Karpas-422 (cell line): ENCODE measurements at regions not wholly inside any gene's neighbourhood (a gene's known extent, or its start where the extent isn't known, plus 50 kb on each side); places are given as distances from the start of the nearest gene placed in this dataset.

Source experiments
- DNase-seq: peaks from one replicate; pipeline ENCODE4 v3.0.0-alpha.2; 2015
- H2AFZ ChIP-seq: fragments of 200-600 bp; sonication (generic); 2 replicates; pipeline ENCODE4 v1.6.1; 2014; ENCODE audit warnings: antibody characterized with exemption, low read length, mixed read lengths
- H3K27ac ChIP-seq: fragments of 200-600 bp; sonication (generic); 2 replicates; pipeline ENCODE4 v1.5.1; 2014; ENCODE audit warnings: mild to moderate bottlenecking, low read length, moderate library complexity
- H3K27me3 ChIP-seq: fragments of 200-600 bp; sonication (generic); 2 replicates; pipeline ENCODE4 v1.6.1; 2014; ENCODE audit warnings: low read length, mixed read lengths
- H3K36me3 ChIP-seq: fragments of 200-600 bp; sonication (generic); 2 replicates; pipeline ENCODE4 v1.6.1; 2014; ENCODE audit warnings: low read length, mixed read lengths; ENCODE audit not compliant: insufficient read depth
- H3K4me1 ChIP-seq: fragments of 200-600 bp; sonication (generic); 2 replicates; pipeline ENCODE4 v1.6.1; 2014; ENCODE audit warnings: mild to moderate bottlenecking, low read length, mixed read lengths
- H3K4me2 ChIP-seq: fragments of 200-600 bp; sonication (generic); 2 replicates; pipeline ENCODE4 v1.6.1; 2014; ENCODE audit warnings: low read length, low read depth, mild to moderate bottlenecking; ENCODE audit not compliant: poor library complexity, severe bottlenecking
- H3K4me3 ChIP-seq: fragments of 200-600 bp; sonication (generic); 2 replicates; pipeline ENCODE4 v1.5.1; 2014; ENCODE audit warnings: mild to moderate bottlenecking, antibody characterized with exemption, low read length, mixed read lengths
- H3K79me2 ChIP-seq: fragments of 200-600 bp; sonication (generic); 2 replicates; pipeline ENCODE4 v1.6.1; 2014; ENCODE audit warnings: mild to moderate bottlenecking, low read length, mixed read lengths
- H3K9ac ChIP-seq: fragments of 200-600 bp; sonication (generic); 2 replicates; pipeline ENCODE4 v1.6.0; 2014; ENCODE audit warnings: low read length
- H3K9me2 ChIP-seq: fragments of 200-600 bp; sonication (generic), shearing (Covaris generic); replicated peaks from 2 replicates; pipeline ENCODE4 v1.6.0; 2014; ENCODE audit warnings: mild to moderate bottlenecking, low read length, moderate library complexity; ENCODE audit not compliant: insufficient read depth
- H3K9me3 ChIP-seq: fragments of 300-700, 200-600 bp; sonication (generic); 2 replicates; pipeline ENCODE4 v1.6.1; 2014; ENCODE audit warnings: low read length, mixed read lengths
- H4K20me1 ChIP-seq: fragments of 200-600 bp; sonication (generic); 2 replicates; pipeline ENCODE4 v1.6.1; 2014; ENCODE audit warnings: mild to moderate bottlenecking, antibody characterized with exemption, low read length, low read depth; ENCODE audit not compliant: insufficient read depth

DNA sequence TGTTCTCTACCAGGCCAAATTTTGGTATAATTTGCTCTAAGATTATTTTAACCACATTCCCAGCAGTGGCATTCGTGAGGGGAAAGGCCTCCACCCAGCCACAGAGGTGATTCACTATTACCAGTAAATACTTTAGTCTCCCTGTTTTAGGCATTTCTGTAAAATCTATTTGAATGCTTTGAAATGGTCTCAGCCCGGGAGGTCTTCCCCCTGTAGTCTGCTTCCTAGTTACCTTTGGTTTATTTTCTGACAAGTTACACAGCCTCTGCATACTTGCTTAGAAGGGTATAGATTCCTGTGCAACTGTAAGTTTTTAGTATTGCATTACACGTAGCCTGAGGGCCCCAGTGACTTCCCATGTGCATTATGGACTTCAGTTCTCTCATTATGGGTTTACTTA, 248.7 kb downstream of the C6orf118 start:
- H3K9ac ChIP-seq: no peak overlapping the region
- H3K9me2 ChIP-seq: no peaks in the 10 kb centered on the region
- H3K27me3 ChIP-seq: no peaks in the 10 kb centered on the region
- DNase-seq: no peak
- no peaks in the 10 kb centered on the region for H4K20me1 ChIP-seq
- H3K4me2 ChIP-seq: no peak overlapping the region
- 0 out of 2 replicates have a peak, but pooled peaks cover 5% of the 10 kb centered on the region for H3K9me3 ChIP-seq
- no peaks in the 10 kb centered on the region for H3K36me3 ChIP-seq
- no peak overlapping the region for H3K27ac ChIP-seq
- no peak overlapping the region for H2AFZ ChIP-seq
- no peaks in the 10 kb centered on the region for H3K79me2 ChIP-seq
- no peak overlapping the region for H3K4me3 ChIP-seq
- H3K4me1 ChIP-seq: no peaks in the 10 kb centered on the region

DNA sequence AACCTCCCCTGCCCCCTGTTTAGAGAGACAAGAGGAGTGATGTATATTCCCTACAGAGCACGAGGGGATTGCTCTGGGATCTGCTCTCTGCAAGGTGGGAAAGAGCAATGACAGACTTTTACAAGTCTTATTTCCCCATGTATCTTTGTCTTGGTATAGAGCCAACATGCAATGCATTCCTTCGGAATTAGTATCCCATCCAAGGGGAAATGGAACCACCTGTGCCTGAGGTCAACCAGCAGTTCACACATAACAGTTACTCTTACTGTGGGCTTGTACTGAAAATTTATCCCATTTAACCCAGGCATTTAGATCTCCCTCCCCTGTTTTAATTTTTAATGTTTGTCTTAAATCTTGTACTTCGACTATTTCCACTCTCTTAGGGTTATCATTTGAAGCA, 250.4 kb downstream of the C6orf118 start:
- Histone ChIP-seq H3K4me1 (no peaks in the 10 kb centered on the region), H3K27me3 (no peaks in the 10 kb centered on the region), H3K4me2 (no peak overlapping the region), H3K9ac (no peak overlapping the region), H3K36me3 (no peaks in the 10 kb centered on the region), H3K27ac (no peak overlapping the region), H3K4me3 (no peak overlapping the region), H3K9me2 (no peaks in the 10 kb centered on the region), H3K9me3 (no peaks in the 10 kb centered on the region), H2AFZ (no peak overlapping the region), H4K20me1 (no peaks in the 10 kb centered on the region), H3K79me2 (no peaks in the 10 kb centered on the region)
- DNase-seq: no peak

DNA sequence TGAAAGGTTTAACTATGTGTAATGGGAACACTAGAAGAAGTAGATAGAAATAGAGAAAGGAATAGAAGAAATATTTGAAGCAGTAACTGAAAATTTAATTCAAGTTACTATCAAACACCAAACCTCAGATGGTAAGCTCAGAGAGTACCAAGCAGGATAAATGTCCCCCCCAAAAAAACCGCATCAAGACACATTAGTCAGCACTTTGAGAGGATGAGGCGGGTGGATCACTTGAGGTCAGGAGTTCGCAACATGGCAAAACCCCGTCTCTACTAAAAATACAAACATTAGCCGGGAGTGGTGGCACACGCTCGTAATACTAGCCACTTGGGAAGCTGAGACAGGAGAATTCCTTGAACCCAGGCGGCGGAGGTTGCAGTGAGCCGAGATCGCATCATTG, 253.1 kb downstream of the C6orf118 start:
- no peaks in the 10 kb centered on the region for H3K4me1 ChIP-seq
- H3K4me3 ChIP-seq: no peak overlapping the region
- H3K27me3 ChIP-seq: no peaks in the 10 kb centered on the region

DNA sequence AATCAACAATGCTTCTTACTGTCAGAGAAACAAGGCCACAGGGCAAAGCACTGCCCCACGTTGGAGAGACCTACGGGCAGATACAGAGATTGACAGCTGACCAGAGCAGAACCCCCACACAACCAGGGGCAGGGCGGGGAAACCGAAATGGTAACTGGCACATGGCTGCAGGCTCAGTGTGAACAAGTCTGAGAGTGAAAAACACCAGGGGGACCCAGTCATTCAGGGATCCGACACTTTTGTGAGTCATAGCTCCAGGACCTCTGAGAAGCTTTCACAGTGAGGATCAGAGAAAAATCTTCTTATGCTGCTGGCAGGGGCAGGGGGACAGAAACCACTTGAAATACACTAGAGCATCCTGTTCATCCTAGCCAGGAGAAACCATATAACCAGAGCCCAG, 254.2 kb downstream of the C6orf118 start:
- Histone ChIP-seq H3K4me2 (no peak overlapping the region), H3K4me1 (no peaks in the 10 kb centered on the region), H3K9me2 (no peaks in the 10 kb centered on the region), H3K9ac (no peak overlapping the region), H4K20me1 (no peaks in the 10 kb centered on the region), H3K27ac (no peak overlapping the region), H3K79me2 (no peaks in the 10 kb centered on the region), H3K4me3 (no peak overlapping the region), H2AFZ (no peak overlapping the region), H3K36me3 (no peaks in the 10 kb centered on the region), H3K9me3 (no peaks in the 10 kb centered on the region), H3K27me3 (no peaks in the 10 kb centered on the region)
- no peak for DNase-seq

More for the DNA sequence above, 253.1 kb downstream of the C6orf118 start:
- Histone ChIP-seq H2AFZ (no peak overlapping the region), H3K9me2 (no peaks in the 10 kb centered on the region), H4K20me1 (no peaks in the 10 kb centered on the region), H3K9me3 (no peaks in the 10 kb centered on the region), H3K4me2 (no peak overlapping the region), H3K36me3 (no peaks in the 10 kb centered on the region), H3K27ac (no peak overlapping the region), H3K79me2 (no peaks in the 10 kb centered on the region), H3K9ac (no peak overlapping the region)
- no peak for DNase-seq

DNA sequence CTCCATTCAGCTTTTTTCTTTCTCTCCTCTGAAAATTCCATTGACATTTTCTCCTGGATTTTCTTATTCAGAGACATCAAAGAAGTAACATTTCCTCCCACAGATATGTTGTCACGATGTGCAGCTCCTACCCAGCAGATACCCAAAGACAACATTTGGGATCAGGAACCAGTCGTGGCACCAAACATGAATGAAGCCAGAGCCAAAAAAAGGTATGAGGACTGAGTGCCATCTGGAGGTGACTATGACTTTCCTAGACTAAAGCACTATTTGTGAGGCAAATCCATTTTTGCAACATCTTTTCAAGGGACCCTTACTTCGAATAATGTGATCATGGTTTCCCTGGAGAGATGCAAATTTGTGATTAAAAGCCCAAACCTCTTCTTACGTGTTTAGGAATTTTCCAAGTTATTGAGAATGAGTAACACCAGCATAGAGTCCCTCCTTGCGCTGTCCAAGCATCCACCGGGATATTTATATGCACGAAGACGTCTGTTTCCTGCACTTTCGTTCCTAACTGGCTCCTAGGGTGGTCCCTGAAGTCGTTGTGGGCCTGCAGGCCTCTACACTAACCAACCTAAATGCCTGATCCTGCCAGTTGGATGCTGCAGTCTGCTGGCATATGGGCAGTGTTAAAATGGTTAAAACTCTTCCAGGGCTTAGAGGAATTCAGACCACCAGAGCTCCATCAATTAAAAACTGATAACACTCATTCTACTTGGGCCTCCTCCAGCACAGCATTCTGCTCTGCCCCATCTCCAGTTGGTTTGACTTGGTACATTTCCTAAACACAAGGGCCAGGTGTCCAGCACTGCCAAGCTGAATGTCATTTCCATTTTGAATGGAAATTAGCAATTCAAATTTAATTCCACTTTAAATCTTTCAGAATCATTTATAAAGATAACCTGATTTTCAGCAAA, 256.6 kb downstream of the C6orf118 start:
- Histone ChIP-seq H3K9me3 (peaks cover 3% of the 10 kb centered on the region; the same call in 1 of the 2 replicates), H3K9me2 (no peaks in the 10 kb centered on the region), H3K36me3 (no peaks in the 10 kb centered on the region), H4K20me1 (no peaks in the 10 kb centered on the region), H3K4me3 (no peak overlapping the region), H3K27ac (no peak overlapping the region), H3K4me2 (no peak overlapping the region), H3K27me3 (no peaks in the 10 kb centered on the region), H2AFZ (no peak overlapping the region), H3K9ac (no peak overlapping the region), H3K4me1 (no peaks in the 10 kb centered on the region), H3K79me2 (no peaks in the 10 kb centered on the region)
- no peak for DNase-seq

DNA sequence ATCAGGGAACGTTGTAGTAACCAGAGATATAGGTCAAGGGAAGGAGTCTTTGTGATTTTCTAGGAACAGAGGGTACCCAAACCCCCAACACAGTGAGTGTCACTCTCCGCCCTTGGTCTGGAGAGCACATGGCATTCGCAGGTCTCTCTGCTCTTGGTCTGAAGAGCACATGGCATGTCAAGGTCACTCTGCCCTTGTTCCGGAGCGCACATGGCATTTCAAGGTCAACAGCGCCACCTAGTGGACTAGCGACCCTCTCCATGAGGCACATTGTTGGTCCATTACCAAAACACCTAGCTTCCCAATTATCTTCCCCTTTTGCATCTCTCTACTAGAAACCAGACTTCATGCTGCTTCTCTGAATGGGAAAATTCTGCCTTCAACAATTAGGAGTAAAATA, 260.0 kb downstream of the C6orf118 start:
- Histone ChIP-seq H3K27ac (no peak overlapping the region), H3K79me2 (no peaks in the 10 kb centered on the region), H3K27me3 (no peaks in the 10 kb centered on the region), H3K36me3 (no peaks in the 10 kb centered on the region), H4K20me1 (no peaks in the 10 kb centered on the region), H3K9me2 (no peaks in the 10 kb centered on the region), H3K9me3 (peaks cover 3% of the 10 kb centered on the region), H3K4me3 (no peak overlapping the region), H3K4me2 (no peak overlapping the region), H3K9ac (no peak overlapping the region), H3K4me1 (no peaks in the 10 kb centered on the region), H2AFZ (0 out of 2 replicates have a peak overlapping the region, but pooled peaks have one; percentile 3)
- DNase-seq: peak; percentile 92

DNA sequence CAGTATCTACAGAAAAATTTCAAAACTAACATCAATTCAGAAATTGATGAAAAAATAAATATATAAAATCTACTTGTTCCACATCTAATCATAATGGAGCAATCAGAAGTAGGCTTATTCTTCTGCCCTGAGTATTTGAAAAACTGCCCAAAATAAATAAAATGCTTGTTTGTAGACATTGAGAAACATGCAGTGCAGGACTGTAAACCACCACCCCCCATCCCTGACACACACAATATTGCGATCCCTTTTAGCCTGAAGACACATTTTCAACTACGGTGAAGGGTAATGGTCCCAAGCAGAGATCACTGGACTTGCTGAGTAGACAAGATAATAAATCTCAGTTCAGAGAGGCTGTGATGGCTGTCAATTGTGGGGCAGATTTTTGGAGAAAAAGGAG, 261.5 kb downstream of the C6orf118 start:
- peaks cover 3% of the 10 kb centered on the region for H3K9me3 ChIP-seq
- no peak overlapping the region for H3K4me2 ChIP-seq
- no peaks in the 10 kb centered on the region for H4K20me1 ChIP-seq
- H3K27me3 ChIP-seq: no peaks in the 10 kb centered on the region
- H3K9ac ChIP-seq: no peak overlapping the region
- no peaks in the 10 kb centered on the region for H3K9me2 ChIP-seq
- no peaks in the 10 kb centered on the region for H3K79me2 ChIP-seq
- no peak overlapping the region for H3K4me3 ChIP-seq
- DNase-seq: no peak
- no peaks in the 10 kb centered on the region for H3K36me3 ChIP-seq
- no peak overlapping the region for H3K27ac ChIP-seq
- H3K4me1 ChIP-seq: no peaks in the 10 kb centered on the region
- no peak overlapping the region for H2AFZ ChIP-seq

DNA sequence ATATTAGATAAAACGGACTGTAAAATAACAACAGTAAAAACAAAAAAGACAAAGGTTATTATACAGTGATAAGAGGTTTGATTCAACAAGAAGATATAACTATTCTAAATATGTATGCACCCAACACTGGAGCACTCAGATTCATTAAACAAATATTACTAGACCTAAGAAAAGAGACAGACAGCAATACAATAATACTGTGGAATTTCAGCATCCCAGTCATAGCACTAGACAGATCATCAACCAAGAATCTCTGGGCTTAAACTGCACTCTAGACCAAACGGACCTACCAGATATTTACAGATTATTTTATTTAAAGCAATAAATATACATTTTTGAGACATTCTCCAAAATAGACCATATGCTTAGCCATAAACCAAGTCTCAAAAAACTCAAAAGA, 263.8 kb downstream of the C6orf118 start:
- H3K4me1 ChIP-seq: no peaks in the 10 kb centered on the region
- H3K9me2 ChIP-seq: no peaks in the 10 kb centered on the region
- H3K36me3 ChIP-seq: no peaks in the 10 kb centered on the region
- no peak overlapping the region for H2AFZ ChIP-seq
- H3K27ac ChIP-seq: no peak overlapping the region
- no peaks in the 10 kb centered on the region for H3K27me3 ChIP-seq
- no peaks in the 10 kb centered on the region for H3K79me2 ChIP-seq
- H3K9me3 ChIP-seq: peaks cover 6% of the 10 kb centered on the region
- H4K20me1 ChIP-seq: no peaks in the 10 kb centered on the region
- DNase-seq: no peak
- H3K4me3 ChIP-seq: no peak overlapping the region
- H3K4me2 ChIP-seq: no peak overlapping the region
- H3K9ac ChIP-seq: no peak overlapping the region
